Activated B cell treated with CpG ODN at 0.5 μM for 24 hours (primary cell): ENCODE measurements at regions not wholly inside any gene's neighbourhood (a gene's known extent, or its start where the extent isn't known, plus 50 kb on each side); places are given as distances from the start of the nearest gene placed in this dataset.
"Not testable (repeated sequence)": the region's sequence is repeated elsewhere in the genome, so short reads cannot be mapped to it uniquely, and the experiment has no call there.

Source experiments
- ATAC-seq: fragments of 200-7000 bp; cut with Tn5 transposase; one replicate; pipeline ENCODE4 v1.10.0; 2021; ENCODE audit warnings: low read depth, mild to moderate bottlenecking, moderate library complexity
- CTCF ChIA-PET: fragments of 350-600 bp; sonication (Branson Sonifier 250); formaldehyde crosslinking; loops from one replicate; lab custom pipeline; 2021; ENCODE audit warnings: antibody characterized with exemption; lab: Charles Lee
- POLR2A ChIA-PET: fragments of 350-600 bp; sonication (Branson Sonifier 250); formaldehyde crosslinking; loops from one replicate; lab custom pipeline; 2021; ENCODE audit warnings: antibody characterized with exemption; lab: Charles Lee
- DNase-seq: peaks from one replicate; pipeline ENCODE4 v3.0.0; 2022
- H3K27ac Mint-ChIP-seq: one replicate; pipeline ENCODE4 v1.8.0; 2020; ENCODE audit warnings: mixed read lengths
- H3K27me3 Mint-ChIP-seq: one replicate; pipeline ENCODE4 v1.8.0; 2021; ENCODE audit warnings: mixed read lengths
- H3K36me3 Mint-ChIP-seq: one replicate; pipeline ENCODE4 v1.8.0; 2021; ENCODE audit warnings: low read depth, mixed read lengths
- H3K4me1 Mint-ChIP-seq: one replicate; pipeline ENCODE4 v1.8.0; 2021; ENCODE audit warnings: mixed read lengths
- H3K4me3 Mint-ChIP-seq: one replicate; pipeline ENCODE4 v1.8.0; 2020; ENCODE audit warnings: mild to moderate bottlenecking, mixed read lengths
- H3K9me3 Mint-ChIP-seq: one replicate; pipeline ENCODE4 v1.8.0; 2020; ENCODE audit warnings: mixed read lengths
- intact Hi-C: fragments of 100-400 bp; cut with micrococcal nuclease; formaldehyde crosslinking; loops from one replicate; pipeline ENCODE4 v1.15.1; 2024
- TF ChIP-seq, protein P1 (sequence below): fragments of 200-600 bp; IDR thresholded peaks from one replicate; pipeline ENCODE4 v1.8.0; 2022; ENCODE audit warnings: antibody characterized with exemption, mild to moderate bottlenecking

DNA sequence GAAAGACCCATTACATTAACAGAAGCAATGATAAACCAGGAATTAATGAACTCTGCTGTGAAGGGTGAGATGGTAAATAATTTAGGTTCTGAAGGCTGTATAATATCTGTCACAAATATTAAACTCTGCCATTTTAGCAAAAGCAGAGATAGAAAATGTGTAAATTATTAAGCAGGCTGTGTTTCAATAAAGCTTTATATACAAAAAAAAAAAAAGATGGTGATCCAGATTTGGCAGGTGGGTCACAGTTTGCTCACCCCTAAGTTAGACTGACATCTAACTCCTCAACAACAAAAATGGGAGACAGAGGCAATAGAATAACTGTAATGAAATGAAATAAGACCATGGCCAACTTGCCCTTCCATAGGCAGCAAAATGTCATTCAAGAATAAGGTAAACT is 157.3 kb upstream of the FANCL start:
- no peaks in the 10 kb centered on the region for H3K36me3 Mint-ChIP-seq
- ChIA-PET CTCF (no interaction called here), POLR2A (no interaction called here)
- DNase-seq = no peak
- H3K4me1 Mint-ChIP-seq = no peaks in the 10 kb centered on the region
- no peak overlapping the region for H3K4me3 Mint-ChIP-seq
- peaks cover 18% of the 10 kb centered on the region for H3K27me3 Mint-ChIP-seq
- TF ChIP-seq, protein P1, sequence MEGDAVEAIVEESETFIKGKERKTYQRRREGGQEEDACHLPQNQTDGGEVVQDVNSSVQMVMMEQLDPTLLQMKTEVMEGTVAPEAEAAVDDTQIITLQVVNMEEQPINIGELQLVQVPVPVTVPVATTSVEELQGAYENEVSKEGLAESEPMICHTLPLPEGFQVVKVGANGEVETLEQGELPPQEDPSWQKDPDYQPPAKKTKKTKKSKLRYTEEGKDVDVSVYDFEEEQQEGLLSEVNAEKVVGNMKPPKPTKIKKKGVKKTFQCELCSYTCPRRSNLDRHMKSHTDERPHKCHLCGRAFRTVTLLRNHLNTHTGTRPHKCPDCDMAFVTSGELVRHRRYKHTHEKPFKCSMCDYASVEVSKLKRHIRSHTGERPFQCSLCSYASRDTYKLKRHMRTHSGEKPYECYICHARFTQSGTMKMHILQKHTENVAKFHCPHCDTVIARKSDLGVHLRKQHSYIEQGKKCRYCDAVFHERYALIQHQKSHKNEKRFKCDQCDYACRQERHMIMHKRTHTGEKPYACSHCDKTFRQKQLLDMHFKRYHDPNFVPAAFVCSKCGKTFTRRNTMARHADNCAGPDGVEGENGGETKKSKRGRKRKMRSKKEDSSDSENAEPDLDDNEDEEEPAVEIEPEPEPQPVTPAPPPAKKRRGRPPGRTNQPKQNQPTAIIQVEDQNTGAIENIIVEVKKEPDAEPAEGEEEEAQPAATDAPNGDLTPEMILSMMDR = no peak
- no peak for ATAC-seq
- intact Hi-C loops = no loop called here
- no peaks in the 10 kb centered on the region for H3K9me3 Mint-ChIP-seq
- no peak overlapping the region for H3K27ac Mint-ChIP-seq

GRCh38 chr2:58387701-58388100 is 146.6 kb upstream of the FANCL start:
- no peak for ATAC-seq
- CTCF ChIA-PET = no interaction called here
- Mint-ChIP-seq H3K9me3 (no peaks in the 10 kb centered on the region), H3K27ac (no peak overlapping the region), H3K4me3 (no peak overlapping the region), H3K27me3 (no peaks in the 10 kb centered on the region), H3K36me3 (no peaks in the 10 kb centered on the region), H3K4me1 (no peaks in the 10 kb centered on the region)
- intact Hi-C loops = no loop called here
- TF ChIP-seq, protein P1 = no peak
- DNase-seq = no peak
- POLR2A ChIA-PET = no interaction called here

DNA sequence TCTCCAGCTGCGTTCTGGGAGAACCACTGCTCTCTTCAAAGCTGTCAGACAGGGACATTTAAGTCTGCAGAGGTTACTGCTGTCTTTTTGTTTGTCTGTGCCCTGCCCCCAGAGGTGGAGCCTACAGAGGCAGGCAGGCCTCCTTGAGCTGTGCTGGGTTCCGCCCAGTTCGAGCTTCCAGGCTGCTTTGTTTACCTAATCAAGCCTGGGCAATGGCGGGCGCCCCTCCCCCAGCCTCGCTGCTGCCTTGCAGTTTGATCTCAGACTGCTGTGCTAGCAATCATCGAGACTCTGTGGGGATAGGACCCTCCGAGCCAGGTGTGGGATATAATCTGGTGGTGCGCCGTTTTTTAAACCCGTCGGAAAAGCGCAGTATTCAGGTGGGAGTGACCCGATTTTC is 145.8 kb upstream of the FANCL start:
- intact Hi-C loops, H3K27ac Mint-ChIP-seq, ATAC-seq, H3K4me1 Mint-ChIP-seq, DNase-seq, H3K4me3 Mint-ChIP-seq, H3K36me3 Mint-ChIP-seq, POLR2A ChIA-PET, H3K27me3 Mint-ChIP-seq, CTCF ChIA-PET, H3K9me3 Mint-ChIP-seq: not testable (repeated sequence)

- H3K36me3 Mint-ChIP-seq = no peaks in the 10 kb centered on the region
- TF ChIP-seq, protein P1 = no peak
- no peaks in the 10 kb centered on the region for H3K27me3 Mint-ChIP-seq
- H3K9me3 Mint-ChIP-seq = peaks cover 3% of the 10 kb centered on the region
- DNase-seq (no peak), ATAC-seq (no peak)
- H3K4me3 Mint-ChIP-seq = no peak overlapping the region
- intact Hi-C loops = no loop called here
- ChIA-PET CTCF (no interaction called here), POLR2A (no interaction called here)
- H3K27ac Mint-ChIP-seq = no peak overlapping the region
- no peaks in the 10 kb centered on the region for H3K4me1 Mint-ChIP-seq
Measured at GRCh38 chr2:58378152-58378551, 137.0 kb upstream of the FANCL start.

GRCh38 chr2:58377181-58377580 is 136.1 kb upstream of the FANCL start:
- no peaks in the 10 kb centered on the region for H3K4me1 Mint-ChIP-seq
- no peaks in the 10 kb centered on the region for H3K27me3 Mint-ChIP-seq
- DNase-seq = no peak
- ChIA-PET POLR2A (no interaction called here), CTCF (no interaction called here)
- peaks cover 3% of the 10 kb centered on the region for H3K9me3 Mint-ChIP-seq
- ATAC-seq = no peak
- H3K4me3 Mint-ChIP-seq = no peak overlapping the region
- TF ChIP-seq, protein P1 = no peak
- no peaks in the 10 kb centered on the region for H3K36me3 Mint-ChIP-seq
- H3K27ac Mint-ChIP-seq = no peak overlapping the region
- intact Hi-C loops = no loop called here

DNA sequence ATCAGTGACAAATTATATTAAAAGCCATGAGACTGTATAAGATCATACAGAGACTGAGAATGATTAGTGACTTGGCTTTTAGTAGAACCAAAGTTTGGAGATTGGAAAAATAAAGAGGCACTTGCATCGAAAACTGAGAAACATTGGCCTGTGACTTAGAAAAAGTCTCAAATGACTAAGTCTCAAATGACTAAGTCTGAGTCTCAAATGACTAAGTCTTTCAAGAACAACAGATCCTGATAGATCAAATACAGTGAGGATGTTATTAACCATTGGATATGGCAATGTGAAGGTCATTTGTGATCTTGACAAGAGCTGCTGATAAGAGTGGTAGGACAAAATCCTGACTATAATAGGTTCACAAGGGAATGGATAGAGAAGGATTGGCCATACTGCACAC is 135.5 kb upstream of the FANCL start:
- TF ChIP-seq, protein P1 = no peak
- Mint-ChIP-seq H3K27ac (no peak overlapping the region), H3K36me3 (no peaks in the 10 kb centered on the region)

More for the DNA sequence above, 135.5 kb upstream of the FANCL start:
- Mint-ChIP-seq H3K9me3 (peaks cover 3% of the 10 kb centered on the region), H3K27me3 (no peaks in the 10 kb centered on the region), H3K4me1 (no peaks in the 10 kb centered on the region), H3K4me3 (no peak overlapping the region)
- ChIA-PET CTCF (no interaction called here), POLR2A (no interaction called here)
- no peak for ATAC-seq
- intact Hi-C loops = no loop called here
- DNase-seq = no peak
